ENCODE measurements at regions not wholly inside any gene's neighbourhood (a gene's known extent, or its start where the extent isn't known, plus 50 kb on each side); places are given as distances from the start of the nearest gene placed in this dataset.

- POLR2A ChIA-PET: no interaction called here
- DNase-seq (ENCODE audit: extremely low spot score): no peak
- CTCF ChIA-PET: interaction anchor here (0.9 kb wide), 1 partner anchor 42 kb away, joined by 3 read pairs; no protein-coding TSS in a partner anchor
- TF ChIP-seq CTCF (IDR thresholded peaks at IDR 0.05; ENCODE audit: control extremely low read depth, extremely low read depth, low read depth, missing control alignments): no peak
Observed at GRCh38 chr2:188852772-188853171, 121.4 kb upstream of the COL3A1 start.

GRCh38 chr2:188853307-188853706 is 120.9 kb upstream of the COL3A1 start:
- CTCF ChIA-PET: no interaction called here
- DNase-seq (ENCODE audit: extremely low spot score): no peak
- POLR2A ChIA-PET: no interaction called here
- TF ChIP-seq CTCF (IDR thresholded peaks at IDR 0.05; ENCODE audit: control extremely low read depth, extremely low read depth, low read depth, missing control alignments): no peak

GRCh38 chr2:188865681-188866080 is 108.5 kb upstream of the COL3A1 start:
- POLR2A ChIA-PET: no interaction called here
- no peak for TF ChIP-seq CTCF (IDR thresholded peaks at IDR 0.05; ENCODE audit: control extremely low read depth, extremely low read depth, low read depth, missing control alignments)
- CTCF ChIA-PET: no interaction called here
- no peak for DNase-seq (ENCODE audit: extremely low spot score)

- TF ChIP-seq CTCF (IDR thresholded peaks at IDR 0.05; ENCODE audit: control extremely low read depth, extremely low read depth, low read depth, missing control alignments): no peak
- POLR2A ChIA-PET: no interaction called here
- no peak for DNase-seq (ENCODE audit: extremely low spot score)
- CTCF ChIA-PET: interaction anchor here (1.2 to 1.7 kb wide), 2 partner anchors 9 to 10 kb away, joined by 3 to 6 read pairs; no protein-coding TSS in a partner anchor
Observed at GRCh38 chr2:188869550-188869949, 104.6 kb upstream of the COL3A1 start.

- no peak for TF ChIP-seq CTCF (IDR thresholded peaks at IDR 0.05; ENCODE audit: control extremely low read depth, extremely low read depth, low read depth, missing control alignments)
- CTCF ChIA-PET: interaction anchor here (1.7 kb wide), 1 partner anchor 10 kb away, joined by 6 read pairs; no protein-coding TSS in a partner anchor
- POLR2A ChIA-PET: no interaction called here
- no peak for DNase-seq (ENCODE audit: extremely low spot score)
Observed at GRCh38 chr2:188870289-188870688, 103.9 kb upstream of the COL3A1 start.

GRCh38 chr2:188875104-188875503 is 99.1 kb upstream of the COL3A1 start:
- DNase-seq (ENCODE audit: extremely low spot score): no peak
- POLR2A ChIA-PET: no interaction called here
- TF ChIP-seq CTCF (IDR thresholded peaks at IDR 0.05; ENCODE audit: control extremely low read depth, extremely low read depth, low read depth, missing control alignments): no peak
- CTCF ChIA-PET: no interaction called here

- POLR2A ChIA-PET: no interaction called here
Observed at GRCh38 chr2:188878716-188879115, 95.5 kb upstream of the COL3A1 start.

More at GRCh38 chr2:188878716-188879115, 95.5 kb upstream of the COL3A1 start:
- CTCF ChIA-PET: interaction anchor here (2.3 kb wide), 1 partner anchor 9 kb away, joined by 6 read pairs; no protein-coding TSS in a partner anchor
- no peak for TF ChIP-seq CTCF (IDR thresholded peaks at IDR 0.05; ENCODE audit: control extremely low read depth, extremely low read depth, low read depth, missing control alignments)
- DNase-seq (ENCODE audit: extremely low spot score): no peak

All from GM10248 (cell line).